GM12878 (cell line): ENCODE measurements at regions not wholly inside any gene's neighbourhood (a gene's known extent, or its start where the extent isn't known, plus 50 kb on each side); places are given as distances from the start of the nearest gene placed in this dataset.

Source experiments
- POLR2A ChIP-seq: IDR thresholded peaks from 2 replicates; pipeline ENCODE4 v1.6.1; 2011; ENCODE audit warnings: low read depth, mild to moderate bottlenecking, low read length
- POLR2AphosphoS5 ChIP-seq: IDR thresholded peaks from 2 replicates; pipeline ENCODE4 v1.6.1; 2011; ENCODE audit warnings: mild to moderate bottlenecking, low read length, inconsistent platforms
- RCOR1 ChIP-seq: conservative IDR thresholded peaks from 2 replicates; pipeline ENCODE4 v1.6.1; 2012; ENCODE audit warnings: low read depth, low read length, improper control_type of control experiment
- TCF7 ChIP-seq: IDR thresholded peaks from 2 replicates; pipeline ENCODE4 v1.6.1; 2014; ENCODE audit warnings: antibody characterized with exemption, borderline replicate concordance
- TF ChIP-seq, protein P1 (sequence below): fragments of 450-650 bp; formaldehyde crosslinking; IDR thresholded peaks from 2 replicates; pipeline ENCODE4 v1.5.0; 2022; ENCODE audit warnings: mild to moderate bottlenecking, missing genetic modification characterization
- TF ChIP-seq, protein P2 (sequence below): IDR thresholded peaks from 2 replicates; pipeline ENCODE4 v1.6.1; 2011; ENCODE audit warnings: low read depth, low read length, improper control_type of control experiment, borderline replicate concordance
- TF ChIP-seq, protein P3 (sequence below): IDR thresholded peaks from 2 replicates; pipeline ENCODE4 v1.6.1; 2012; ENCODE audit warnings: low read depth, low read length, improper control_type of control experiment
- TF ChIP-seq, protein P4 (sequence below): IDR thresholded peaks from 2 replicates; pipeline ENCODE4 v1.6.1; 2011; ENCODE audit warnings: borderline replicate concordance, low read depth, mild to moderate bottlenecking, moderate library complexity, low read length; ENCODE audit not compliant: insufficient read depth, poor library complexity, severe bottlenecking
- TF ChIP-seq, protein P5 (sequence below): IDR thresholded peaks from 2 replicates; pipeline ENCODE4 v1.6.1; 2012; ENCODE audit warnings: low read length, inconsistent platforms

GRCh38 chr11:25436326-25436725, 895.6 kb upstream of the ANO3 start (continued):
- TF ChIP-seq, protein P1, sequence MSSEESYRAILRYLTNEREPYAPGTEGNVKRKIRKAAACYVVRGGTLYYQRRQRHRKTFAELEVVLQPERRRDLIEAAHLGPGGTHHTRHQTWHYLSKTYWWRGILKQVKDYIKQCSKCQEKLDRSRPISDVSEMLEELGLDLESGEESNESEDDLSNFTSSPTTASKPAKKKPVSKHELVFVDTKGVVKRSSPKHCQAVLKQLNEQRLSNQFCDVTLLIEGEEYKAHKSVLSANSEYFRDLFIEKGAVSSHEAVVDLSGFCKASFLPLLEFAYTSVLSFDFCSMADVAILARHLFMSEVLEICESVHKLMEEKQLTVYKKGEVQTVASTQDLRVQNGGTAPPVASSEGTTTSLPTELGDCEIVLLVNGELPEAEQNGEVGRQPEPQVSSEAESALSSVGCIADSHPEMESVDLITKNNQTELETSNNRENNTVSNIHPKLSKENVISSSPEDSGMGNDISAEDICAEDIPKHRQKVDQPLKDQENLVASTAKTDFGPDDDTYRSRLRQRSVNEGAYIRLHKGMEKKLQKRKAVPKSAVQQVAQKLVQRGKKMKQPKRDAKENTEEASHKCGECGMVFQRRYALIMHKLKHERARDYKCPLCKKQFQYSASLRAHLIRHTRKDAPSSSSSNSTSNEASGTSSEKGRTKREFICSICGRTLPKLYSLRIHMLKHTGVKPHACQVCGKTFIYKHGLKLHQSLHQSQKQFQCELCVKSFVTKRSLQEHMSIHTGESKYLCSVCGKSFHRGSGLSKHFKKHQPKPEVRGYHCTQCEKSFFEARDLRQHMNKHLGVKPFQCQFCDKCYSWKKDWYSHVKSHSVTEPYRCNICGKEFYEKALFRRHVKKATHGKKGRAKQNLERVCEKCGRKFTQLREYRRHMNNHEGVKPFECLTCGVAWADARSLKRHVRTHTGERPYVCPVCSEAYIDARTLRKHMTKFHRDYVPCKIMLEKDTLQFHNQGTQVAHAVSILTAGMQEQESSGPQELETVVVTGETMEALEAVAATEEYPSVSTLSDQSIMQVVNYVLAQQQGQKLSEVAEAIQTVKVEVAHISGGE (CRISPR knock-in tag) = no peak
- TF ChIP-seq RCOR1 = no peak
- TF ChIP-seq TCF7 = no peak
- TF ChIP-seq POLR2AphosphoS5 = no peak
- TF ChIP-seq, protein P2, sequence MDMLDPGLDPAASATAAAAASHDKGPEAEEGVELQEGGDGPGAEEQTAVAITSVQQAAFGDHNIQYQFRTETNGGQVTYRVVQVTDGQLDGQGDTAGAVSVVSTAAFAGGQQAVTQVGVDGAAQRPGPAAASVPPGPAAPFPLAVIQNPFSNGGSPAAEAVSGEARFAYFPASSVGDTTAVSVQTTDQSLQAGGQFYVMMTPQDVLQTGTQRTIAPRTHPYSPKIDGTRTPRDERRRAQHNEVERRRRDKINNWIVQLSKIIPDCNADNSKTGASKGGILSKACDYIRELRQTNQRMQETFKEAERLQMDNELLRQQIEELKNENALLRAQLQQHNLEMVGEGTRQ = no peak
- TF ChIP-seq, protein P3, sequence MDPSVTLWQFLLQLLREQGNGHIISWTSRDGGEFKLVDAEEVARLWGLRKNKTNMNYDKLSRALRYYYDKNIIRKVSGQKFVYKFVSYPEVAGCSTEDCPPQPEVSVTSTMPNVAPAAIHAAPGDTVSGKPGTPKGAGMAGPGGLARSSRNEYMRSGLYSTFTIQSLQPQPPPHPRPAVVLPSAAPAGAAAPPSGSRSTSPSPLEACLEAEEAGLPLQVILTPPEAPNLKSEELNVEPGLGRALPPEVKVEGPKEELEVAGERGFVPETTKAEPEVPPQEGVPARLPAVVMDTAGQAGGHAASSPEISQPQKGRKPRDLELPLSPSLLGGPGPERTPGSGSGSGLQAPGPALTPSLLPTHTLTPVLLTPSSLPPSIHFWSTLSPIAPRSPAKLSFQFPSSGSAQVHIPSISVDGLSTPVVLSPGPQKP = no peak
- no peak for TF ChIP-seq POLR2A
- TF ChIP-seq, protein P4, sequence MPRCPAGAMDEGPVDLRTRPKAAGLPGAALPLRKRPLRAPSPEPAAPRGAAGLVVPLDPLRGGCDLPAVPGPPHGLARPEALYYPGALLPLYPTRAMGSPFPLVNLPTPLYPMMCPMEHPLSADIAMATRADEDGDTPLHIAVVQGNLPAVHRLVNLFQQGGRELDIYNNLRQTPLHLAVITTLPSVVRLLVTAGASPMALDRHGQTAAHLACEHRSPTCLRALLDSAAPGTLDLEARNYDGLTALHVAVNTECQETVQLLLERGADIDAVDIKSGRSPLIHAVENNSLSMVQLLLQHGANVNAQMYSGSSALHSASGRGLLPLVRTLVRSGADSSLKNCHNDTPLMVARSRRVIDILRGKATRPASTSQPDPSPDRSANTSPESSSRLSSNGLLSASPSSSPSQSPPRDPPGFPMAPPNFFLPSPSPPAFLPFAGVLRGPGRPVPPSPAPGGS = no peak
- TF ChIP-seq, protein P5, sequence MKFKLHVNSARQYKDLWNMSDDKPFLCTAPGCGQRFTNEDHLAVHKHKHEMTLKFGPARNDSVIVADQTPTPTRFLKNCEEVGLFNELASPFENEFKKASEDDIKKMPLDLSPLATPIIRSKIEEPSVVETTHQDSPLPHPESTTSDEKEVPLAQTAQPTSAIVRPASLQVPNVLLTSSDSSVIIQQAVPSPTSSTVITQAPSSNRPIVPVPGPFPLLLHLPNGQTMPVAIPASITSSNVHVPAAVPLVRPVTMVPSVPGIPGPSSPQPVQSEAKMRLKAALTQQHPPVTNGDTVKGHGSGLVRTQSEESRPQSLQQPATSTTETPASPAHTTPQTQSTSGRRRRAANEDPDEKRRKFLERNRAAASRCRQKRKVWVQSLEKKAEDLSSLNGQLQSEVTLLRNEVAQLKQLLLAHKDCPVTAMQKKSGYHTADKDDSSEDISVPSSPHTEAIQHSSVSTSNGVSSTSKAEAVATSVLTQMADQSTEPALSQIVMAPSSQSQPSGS = no peak
- TF ChIP-seq, all 136 proteins: peak for 0
